PC-3 (cell line): ENCODE measurements at regions not wholly inside any gene's neighbourhood (a gene's known extent, or its start where the extent isn't known, plus 50 kb on each side); places are given as distances from the start of the nearest gene placed in this dataset.

Source experiments
- ATAC-seq: fragments of 200-7000 bp; cut with Tn5 transposase; 2 replicates; pipeline ENCODE4 v1.9.1; 2020; ENCODE audit warnings: mild to moderate bottlenecking, moderate library complexity
- BruUV-seq: library from RNA; stranded (reverse); fragments of 400-500 nt; replicated peaks from 2 replicates; lab custom pipeline; 2021; lab: Mats Ljungman, UMichigan
- CTCF ChIA-PET: fragments of 300-600 bp; sonication (Branson Sonifier 250); formaldehyde crosslinking; loops from one replicate; lab custom pipeline; 2022; ENCODE audit warnings: antibody characterized with exemption; lab: Charles Lee
- POLR2A ChIA-PET: fragments of 300-600 bp; sonication (Branson Sonifier 250); formaldehyde crosslinking; loops from one replicate; lab custom pipeline; 2022; ENCODE audit warnings: antibody characterized with exemption; ENCODE audit not compliant: unreplicated experiment; lab: Charles Lee
- DNase-seq: peaks from one replicate; pipeline ENCODE4 v3.0.0-alpha.2; 2015
- H2AFZ ChIP-seq: fragments of 300-600 bp; sonication (generic); 2 replicates; pipeline ENCODE4 v1.6.0; 2016; ENCODE audit warnings: antibody characterized with exemption, low read length
- H3F3A ChIP-seq: fragments of 300-600 bp; sonication (generic); one replicate; pipeline ENCODE4 v1.6.0; 2017; ENCODE audit warnings: antibody characterized with exemption, low read length, control low read depth, mild to moderate bottlenecking; ENCODE audit not compliant: unreplicated experiment
- H3K27ac ChIP-seq: fragments of 300-600 bp; sonication (generic); 2 replicates; pipeline ENCODE4 v1.5.1; 2016; ENCODE audit warnings: mild to moderate bottlenecking, low read length
- H3K27me3 ChIP-seq: fragments of 300-600 bp; sonication (generic); 2 replicates; pipeline ENCODE4 v1.6.1; 2016; ENCODE audit warnings: low read length, mixed read lengths
- H3K36me3 ChIP-seq: fragments of 300-600 bp; sonication (generic); 2 replicates; pipeline ENCODE4 v1.6.1; 2016; ENCODE audit warnings: low read depth, mixed run types, low read length, mixed read lengths
- H3K4me1 ChIP-seq: fragments of 300-600 bp; sonication (generic); 2 replicates; pipeline ENCODE4 v1.5.1; 2016; ENCODE audit warnings: low read length; ENCODE audit not compliant: insufficient read depth
- H3K4me2 ChIP-seq: fragments of 300-600 bp; sonication (generic); 2 replicates; pipeline ENCODE4 v1.6.0; 2016; ENCODE audit warnings: low read length
- H3K4me3 ChIP-seq: fragments of 300-600 bp; sonication (generic); 2 replicates; pipeline ENCODE4 v1.5.1; 2016; ENCODE audit warnings: mild to moderate bottlenecking, low read length, mixed read lengths
- H3K79me2 ChIP-seq: fragments of 300-600 bp; sonication (generic); 2 replicates; pipeline ENCODE4 v1.6.1; 2017; ENCODE audit warnings: low read length, mixed read lengths
- H3K9ac ChIP-seq: fragments of 300-600 bp; sonication (generic); 2 replicates; pipeline ENCODE4 v1.6.0; 2016; ENCODE audit warnings: mild to moderate bottlenecking, low read length
- H3K9me2 ChIP-seq: fragments of 300-600 bp; sonication (generic); replicated peaks from 2 replicates; pipeline ENCODE4 v1.6.1; 2016; ENCODE audit warnings: mixed run types, low read length, mixed read lengths
- H3K9me3 ChIP-seq: fragments of 300-600 bp; sonication (generic); 2 replicates; pipeline ENCODE4 v1.6.1; 2016; ENCODE audit warnings: low read length, mixed read lengths
- H4K20me1 ChIP-seq: fragments of 300-600 bp; sonication (generic); 2 replicates; pipeline ENCODE4 v1.6.1; 2016; ENCODE audit warnings: low read length, mixed read lengths
- CTCF ChIP-seq: fragments of 300-600 bp; sonication (generic); conservative IDR thresholded peaks from 2 replicates; pipeline ENCODE4 v1.5.1; 2017; ENCODE audit warnings: antibody characterized with exemption, low read depth, mild to moderate bottlenecking, low read length
- EZH2 ChIP-seq: fragments of 300-600 bp; sonication (generic); IDR thresholded peaks from one replicate; pipeline ENCODE4 v1.6.1; 2017; ENCODE audit warnings: antibody characterized with exemption, mild to moderate bottlenecking, low read length; ENCODE audit not compliant: unreplicated experiment
- EZH2phosphoT487 ChIP-seq: fragments of 300-600 bp; sonication (generic); IDR thresholded peaks from 2 replicates; pipeline ENCODE4 v1.6.1; 2018; ENCODE audit warnings: mild to moderate bottlenecking, antibody characterized with exemption, low read length, borderline replicate concordance
- intact Hi-C: fragments of 100-400 bp; cut with micrococcal nuclease; formaldehyde crosslinking; loops from 2 replicates; pipeline ENCODE4 v1.9.0; 2023

DNA sequence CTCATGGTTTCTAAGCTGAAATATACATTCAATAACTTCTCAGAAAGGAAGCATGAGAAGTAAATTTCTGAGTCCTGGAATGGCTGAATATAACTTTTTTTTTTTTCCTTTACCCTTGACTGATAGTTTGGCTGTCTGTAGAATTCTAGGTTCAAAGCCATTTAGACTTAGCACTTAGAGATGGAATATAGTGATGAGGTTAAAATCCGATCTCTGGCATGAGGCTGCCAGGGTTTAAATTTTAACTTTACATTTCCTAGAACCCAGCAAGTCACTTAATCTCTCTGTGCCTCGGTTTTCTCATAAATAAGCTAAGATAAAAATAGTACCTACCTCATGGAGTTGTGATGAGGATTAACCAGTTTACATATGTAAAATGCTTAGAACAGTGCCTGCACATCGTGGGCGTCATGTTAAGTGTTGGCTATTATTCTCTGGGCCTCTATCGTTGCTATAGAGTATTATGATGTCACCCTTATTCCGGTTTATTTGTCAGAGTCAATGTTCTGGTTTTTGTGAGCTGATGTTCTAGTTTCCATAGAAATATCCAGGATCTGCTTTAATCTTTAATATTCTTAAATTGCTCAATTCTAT, 199.8 kb upstream of the TLE3 start:
- H4K20me1 ChIP-seq: no peaks in the 10 kb centered on the region
- ChIA-PET CTCF (no interaction called here), POLR2A (no interaction called here)
- BruUV-seq: no TSS peak
- no peaks in the 10 kb centered on the region for H3K9me2 ChIP-seq
- H3K27ac ChIP-seq: no peak overlapping the region
- H3K9ac ChIP-seq: no peak overlapping the region
- H3K4me2 ChIP-seq: no peak overlapping the region
- TF ChIP-seq EZH2 (no peak), CTCF (no peak), EZH2phosphoT487 (no peak)
- H3K27me3 ChIP-seq: no peaks in the 10 kb centered on the region
- H2AFZ ChIP-seq: no peak overlapping the region
- intact Hi-C loops: no loop called here
- no peaks in the 10 kb centered on the region for H3F3A ChIP-seq
- H3K4me3 ChIP-seq: no peak overlapping the region
- no peaks in the 10 kb centered on the region for H3K9me3 ChIP-seq
- H3K36me3 ChIP-seq: no peaks in the 10 kb centered on the region
- H3K79me2 ChIP-seq: no peaks in the 10 kb centered on the region
- DNase-seq (no peak), ATAC-seq (no peak)
- no peaks in the 10 kb centered on the region for H3K4me1 ChIP-seq

DNA sequence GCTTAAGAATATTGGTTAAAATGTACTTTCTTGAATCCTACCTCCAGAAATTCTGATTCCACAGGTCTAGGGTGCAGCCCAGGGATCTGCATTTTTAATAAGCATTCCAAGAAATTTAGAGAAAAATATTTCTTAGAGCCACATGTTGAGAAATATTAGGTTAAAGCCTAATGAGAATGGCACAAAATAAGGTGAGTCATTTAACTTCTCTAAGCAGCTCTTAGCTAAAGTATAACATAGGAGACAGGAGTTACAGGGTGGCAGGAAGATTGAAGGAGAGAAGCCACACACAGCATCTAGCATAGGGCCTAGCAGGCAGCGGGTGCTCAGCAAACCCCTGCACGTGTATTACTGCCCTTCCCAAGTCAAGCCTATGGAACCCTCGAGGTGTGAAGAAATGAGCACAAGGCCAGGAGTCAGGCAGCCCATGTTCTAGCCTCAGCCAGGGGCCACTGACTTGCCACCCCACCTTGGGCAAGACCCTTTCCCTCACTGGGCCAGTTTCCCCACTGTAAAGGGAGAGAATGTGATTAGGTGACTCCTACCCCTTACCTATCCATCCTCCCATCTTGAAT, 197.1 kb upstream of the TLE3 start:
- no TSS peak for BruUV-seq
- Histone ChIP-seq H4K20me1 (no peaks in the 10 kb centered on the region), H3K27me3 (no peaks in the 10 kb centered on the region), H3K79me2 (no peaks in the 10 kb centered on the region), H3K27ac (no peak overlapping the region), H3K9me3 (no peaks in the 10 kb centered on the region), H3K36me3 (no peaks in the 10 kb centered on the region), H3K4me1 (no peaks in the 10 kb centered on the region), H2AFZ (no peak overlapping the region), H3K9me2 (no peaks in the 10 kb centered on the region), H3K9ac (no peak overlapping the region), H3F3A (no peaks in the 10 kb centered on the region), H3K4me2 (no peak overlapping the region), H3K4me3 (no peak overlapping the region)
- intact Hi-C loops: no loop called here
- no peak for DNase-seq
- no peak for TF ChIP-seq EZH2phosphoT487
- TF ChIP-seq EZH2: no peak
- TF ChIP-seq CTCF: no peak
- POLR2A ChIA-PET: no interaction called here
- no peak for ATAC-seq
- CTCF ChIA-PET: no interaction called here

- DNase-seq (no peak), ATAC-seq (no peak)
- Histone ChIP-seq H3K27me3 (no peaks in the 10 kb centered on the region), H4K20me1 (no peaks in the 10 kb centered on the region), H3K4me2 (no peak overlapping the region), H3K79me2 (no peaks in the 10 kb centered on the region), H3K4me1 (no peaks in the 10 kb centered on the region), H3F3A (no peaks in the 10 kb centered on the region), H3K9me2 (no peaks in the 10 kb centered on the region), H3K27ac (no peak overlapping the region), H3K36me3 (no peaks in the 10 kb centered on the region), H3K9me3 (no peaks in the 10 kb centered on the region), H3K9ac (no peak overlapping the region), H2AFZ (no peak overlapping the region), H3K4me3 (no peak overlapping the region)
- ChIA-PET CTCF (no interaction called here), POLR2A (no interaction called here)
- no peak for TF ChIP-seq EZH2phosphoT487
- TF ChIP-seq EZH2: no peak
- TF ChIP-seq CTCF: no peak
- intact Hi-C loops: no loop called here
- BruUV-seq: no TSS peak
Observed at GRCh38 chr15:70293591-70294470, 196.1 kb upstream of the TLE3 start.
